AG04449 (cell line): ENCODE measurements at regions not wholly inside any gene's neighbourhood (a gene's known extent, or its start where the extent isn't known, plus 50 kb on each side); places are given as distances from the start of the nearest gene placed in this dataset.
"Not testable (repeated sequence)": the region's sequence is repeated elsewhere in the genome, so short reads cannot be mapped to it uniquely, and the experiment has no call there.

Experiments
- CTCF ChIA-PET: fragments of 350-600 bp; formaldehyde crosslinking; extraction: SDS; loops from one replicate; lab custom pipeline; 2021; ENCODE audit warnings: antibody characterized with exemption; lab: Yijun Ruan, JAX
- POLR2A ChIA-PET: fragments of 400-600, 350-600 bp; formaldehyde crosslinking; extraction: SDS; loops from one replicate; lab custom pipeline; 2020; ENCODE audit warnings: antibody characterized with exemption, inconsistent platforms; lab: Yijun Ruan, JAX
- DNase-seq: peaks from one replicate; pipeline ENCODE4 v3.0.0-alpha.2; 2010; ENCODE audit warnings: low read depth, low spot score
- H3K4me3 ChIP-seq: 2 replicates; pipeline ENCODE4 v1.5.1; 2011; ENCODE audit warnings: low read depth, mild to moderate bottlenecking, control low read depth, low read length
- TF ChIP-seq, protein P1 (sequence below): IDR thresholded peaks from one replicate; pipeline ENCODE4 v1.5.1; 2011; ENCODE audit warnings: mild to moderate bottlenecking, moderate library complexity, low read length, control low read depth, inconsistent platforms; ENCODE audit not compliant: insufficient read depth; ENCODE audit errors: missing control alignments

DNA sequence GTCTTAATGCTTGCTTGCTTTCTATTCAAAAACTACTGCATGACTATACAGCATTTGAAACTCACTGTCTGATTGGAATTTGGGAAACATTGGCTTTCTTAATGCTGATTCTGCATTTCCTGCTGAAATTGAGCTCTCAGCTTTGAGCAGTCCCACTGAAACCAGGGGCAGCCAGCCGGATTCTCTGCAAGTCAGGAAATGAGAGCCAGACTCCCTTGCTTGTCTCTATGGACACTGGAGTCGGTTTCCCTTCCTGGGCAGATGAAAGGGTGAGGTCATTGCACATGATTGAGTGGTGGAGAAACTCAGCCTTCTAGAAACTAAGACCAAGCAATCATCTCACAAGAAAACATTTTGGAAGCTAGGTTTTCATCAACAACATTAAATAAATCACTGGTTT, 119.7 kb upstream of the SPATA31C2 start:
- CTCF ChIA-PET: no interaction called here
- H3K4me3 ChIP-seq: no peak overlapping the region
- DNase-seq: peak; percentile 29
- TF ChIP-seq, protein P1, sequence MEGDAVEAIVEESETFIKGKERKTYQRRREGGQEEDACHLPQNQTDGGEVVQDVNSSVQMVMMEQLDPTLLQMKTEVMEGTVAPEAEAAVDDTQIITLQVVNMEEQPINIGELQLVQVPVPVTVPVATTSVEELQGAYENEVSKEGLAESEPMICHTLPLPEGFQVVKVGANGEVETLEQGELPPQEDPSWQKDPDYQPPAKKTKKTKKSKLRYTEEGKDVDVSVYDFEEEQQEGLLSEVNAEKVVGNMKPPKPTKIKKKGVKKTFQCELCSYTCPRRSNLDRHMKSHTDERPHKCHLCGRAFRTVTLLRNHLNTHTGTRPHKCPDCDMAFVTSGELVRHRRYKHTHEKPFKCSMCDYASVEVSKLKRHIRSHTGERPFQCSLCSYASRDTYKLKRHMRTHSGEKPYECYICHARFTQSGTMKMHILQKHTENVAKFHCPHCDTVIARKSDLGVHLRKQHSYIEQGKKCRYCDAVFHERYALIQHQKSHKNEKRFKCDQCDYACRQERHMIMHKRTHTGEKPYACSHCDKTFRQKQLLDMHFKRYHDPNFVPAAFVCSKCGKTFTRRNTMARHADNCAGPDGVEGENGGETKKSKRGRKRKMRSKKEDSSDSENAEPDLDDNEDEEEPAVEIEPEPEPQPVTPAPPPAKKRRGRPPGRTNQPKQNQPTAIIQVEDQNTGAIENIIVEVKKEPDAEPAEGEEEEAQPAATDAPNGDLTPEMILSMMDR: no peak
- POLR2A ChIA-PET: no interaction called here

DNA sequence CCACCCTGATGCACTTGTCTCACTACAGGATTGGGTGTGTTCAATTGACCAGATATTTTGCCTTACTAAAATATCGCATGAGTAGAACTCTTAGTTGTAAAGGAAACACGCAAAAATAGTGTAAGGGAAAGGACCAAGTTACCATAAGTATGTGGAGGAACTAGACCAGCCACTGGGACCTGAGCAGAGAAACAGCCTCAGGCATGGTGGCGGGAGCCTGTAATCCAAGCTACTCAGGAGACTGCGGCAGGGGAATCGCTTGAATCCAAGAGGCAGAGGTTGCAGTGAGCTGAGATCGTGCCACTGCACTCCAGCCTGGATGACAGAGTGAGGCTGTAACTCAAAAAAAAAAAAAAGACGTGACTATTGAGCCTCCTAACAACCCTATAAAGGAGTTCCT, 117.9 kb upstream of the SPATA31C2 start:
- H3K4me3 ChIP-seq: no peak overlapping the region
- CTCF ChIA-PET: no interaction called here
- POLR2A ChIA-PET: no interaction called here
- DNase-seq: no peak
- TF ChIP-seq, protein P1: no peak

DNA sequence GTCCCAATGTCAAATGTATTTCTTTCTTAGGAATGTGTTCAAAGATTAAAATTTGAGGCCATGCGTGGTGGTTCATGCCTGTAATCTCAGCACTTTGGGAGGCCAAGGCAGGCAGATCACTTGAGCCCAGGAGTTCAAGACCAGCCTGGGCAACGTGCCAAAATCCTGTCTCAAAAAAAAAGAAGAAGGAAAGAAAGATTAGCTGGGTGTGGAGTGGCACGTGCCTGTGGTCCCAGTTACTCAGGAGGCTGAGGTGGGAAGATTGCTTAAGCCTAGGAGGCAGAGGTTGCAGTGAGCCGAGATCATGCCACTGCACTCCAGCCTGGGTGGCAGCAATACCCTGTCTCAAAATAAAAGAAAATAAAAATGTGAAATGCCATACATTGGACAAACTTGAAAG, 117.5 kb upstream of the SPATA31C2 start:
- CTCF ChIA-PET, POLR2A ChIA-PET, H3K4me3 ChIP-seq, DNase-seq: not testable (repeated sequence)

DNA sequence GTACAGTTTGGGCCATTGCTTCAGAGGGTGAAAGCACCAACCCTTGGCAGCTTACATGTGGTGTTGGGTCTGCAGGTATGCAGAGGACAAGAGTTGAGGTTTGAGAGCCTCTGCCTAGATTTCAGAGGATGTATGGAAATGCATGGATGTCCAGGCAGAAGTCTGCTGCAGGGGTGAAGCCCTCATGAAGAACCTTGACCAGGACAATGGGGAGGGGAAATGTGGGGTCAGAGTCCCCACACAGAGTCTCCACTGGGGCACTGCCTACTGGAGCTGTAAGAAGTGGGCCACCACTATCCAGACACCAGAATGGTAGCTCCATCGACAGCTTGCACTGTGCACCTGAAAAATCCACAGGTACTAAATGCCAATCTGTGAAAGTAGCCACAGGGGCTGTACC, 113.6 kb upstream of the SPATA31C2 start:
- CTCF ChIA-PET: interaction anchor here (0.7 kb wide), 1 partner anchor 515 kb away, joined by 3 read pairs; no protein-coding TSS in a partner anchor
- TF ChIP-seq, protein P1: no peak
- POLR2A ChIA-PET: no interaction called here
- H3K4me3 ChIP-seq: no peak overlapping the region
- no peak for DNase-seq

DNA sequence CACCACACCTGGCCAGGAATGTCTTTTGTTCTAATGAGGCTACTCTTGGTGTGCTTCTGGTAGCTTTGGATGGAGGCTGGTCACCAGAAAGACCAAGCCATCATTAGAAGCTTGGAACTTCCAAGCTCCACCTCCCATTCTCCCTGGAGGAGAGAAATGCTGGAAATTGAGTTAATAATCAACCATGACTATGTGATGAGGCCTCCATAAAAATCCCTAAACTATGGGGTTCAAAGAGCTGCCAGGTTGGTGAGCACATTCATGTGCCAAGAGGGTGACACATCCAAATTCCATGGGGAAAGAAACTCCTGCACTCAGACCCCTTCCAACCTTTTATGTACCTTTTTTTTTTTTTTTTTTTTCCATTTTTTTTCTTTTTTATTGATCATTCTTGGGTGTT, 105.5 kb upstream of the SPATA31C2 start:
- DNase-seq: no peak
- ChIA-PET POLR2A (no interaction called here), CTCF (no interaction called here)
- H3K4me3 ChIP-seq: no peak overlapping the region
- TF ChIP-seq, protein P1: no peak

DNA sequence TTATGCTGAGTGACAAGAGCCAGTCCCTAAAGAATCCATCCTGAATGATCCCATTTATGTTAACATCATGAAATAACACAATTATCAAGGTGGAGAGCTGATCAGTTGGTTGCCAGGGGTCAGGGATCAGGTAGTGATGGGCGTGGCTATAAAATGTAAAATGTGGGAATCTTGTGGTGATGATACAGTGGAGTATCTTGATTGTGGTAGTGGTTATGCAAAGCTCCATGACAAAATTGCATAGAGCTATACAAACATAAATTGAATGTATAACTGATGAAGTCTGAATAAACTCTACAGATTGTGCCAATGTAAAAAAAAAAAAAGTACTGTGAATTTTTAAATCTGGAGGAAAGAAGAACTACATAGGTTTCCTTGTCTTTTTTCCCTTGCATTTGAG, 104.6 kb upstream of the SPATA31C2 start:
- TF ChIP-seq, protein P1: no peak
- POLR2A ChIA-PET: no interaction called here

DNA sequence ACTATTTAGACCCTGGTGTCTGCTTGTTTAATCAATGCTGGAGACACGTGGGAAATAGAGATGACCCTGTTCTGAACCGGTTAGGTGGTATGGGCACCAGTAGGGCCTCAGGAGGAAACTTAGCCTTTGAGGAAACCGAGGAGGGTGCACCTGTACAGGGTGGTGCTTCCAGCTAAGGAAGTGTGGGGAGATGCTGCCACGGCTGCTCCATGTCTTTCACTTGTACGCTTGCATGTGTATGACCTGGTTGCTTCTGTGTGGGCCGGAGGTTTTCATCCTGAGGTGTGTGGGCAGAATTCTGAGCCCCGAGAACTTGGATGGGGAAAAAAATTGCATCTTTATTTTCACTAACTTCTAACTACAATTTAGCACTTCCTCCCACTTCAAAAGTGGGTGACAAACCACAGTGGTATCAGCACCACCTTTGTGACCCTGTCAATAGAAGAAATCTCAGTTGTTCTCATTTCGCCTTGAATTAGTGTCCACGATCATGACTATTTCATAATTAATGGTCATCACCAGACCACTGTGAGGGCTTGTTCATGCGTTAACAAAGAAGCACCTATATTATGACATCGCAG, 99.8 kb upstream of the SPATA31C2 start:
- TF ChIP-seq, protein P1: no peak
- H3K4me3 ChIP-seq: no peak overlapping the region
- no peak for DNase-seq
- CTCF ChIA-PET: no interaction called here
- POLR2A ChIA-PET: no interaction called here

More for the DNA sequence above, 104.6 kb upstream of the SPATA31C2 start:
- CTCF ChIA-PET: interaction anchor here (1.1 kb wide), 1 partner anchor 335 kb away, joined by 4 read pairs; no protein-coding TSS in a partner anchor
- H3K4me3 ChIP-seq: no peak overlapping the region
- DNase-seq: no peak
